ENCODE measurements at regions not wholly inside any gene's neighbourhood (a gene's known extent, or its start where the extent isn't known, plus 50 kb on each side); places are given as distances from the start of the nearest gene placed in this dataset.

DNA sequence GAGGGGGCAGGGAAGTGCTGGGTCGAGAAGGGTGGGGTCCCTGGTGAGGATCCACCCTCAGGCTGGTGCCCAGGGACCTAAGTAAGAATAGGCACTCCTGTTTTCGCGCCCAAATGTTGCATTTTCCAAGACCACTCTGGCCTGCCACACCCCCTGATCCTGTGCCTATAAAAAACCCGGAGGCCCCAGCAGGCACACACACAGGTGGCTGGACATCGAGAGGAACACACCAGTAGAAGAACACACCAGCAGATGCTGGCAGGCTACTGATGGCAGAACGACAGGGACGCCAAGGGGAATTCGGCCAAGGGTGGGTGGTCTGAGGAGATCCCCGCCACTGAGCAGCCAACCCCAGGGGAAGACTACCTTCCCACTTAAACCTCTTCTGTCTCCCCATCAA lies 633.9 kb upstream of the POT1 start:
- TF ChIP-seq, protein P1, sequence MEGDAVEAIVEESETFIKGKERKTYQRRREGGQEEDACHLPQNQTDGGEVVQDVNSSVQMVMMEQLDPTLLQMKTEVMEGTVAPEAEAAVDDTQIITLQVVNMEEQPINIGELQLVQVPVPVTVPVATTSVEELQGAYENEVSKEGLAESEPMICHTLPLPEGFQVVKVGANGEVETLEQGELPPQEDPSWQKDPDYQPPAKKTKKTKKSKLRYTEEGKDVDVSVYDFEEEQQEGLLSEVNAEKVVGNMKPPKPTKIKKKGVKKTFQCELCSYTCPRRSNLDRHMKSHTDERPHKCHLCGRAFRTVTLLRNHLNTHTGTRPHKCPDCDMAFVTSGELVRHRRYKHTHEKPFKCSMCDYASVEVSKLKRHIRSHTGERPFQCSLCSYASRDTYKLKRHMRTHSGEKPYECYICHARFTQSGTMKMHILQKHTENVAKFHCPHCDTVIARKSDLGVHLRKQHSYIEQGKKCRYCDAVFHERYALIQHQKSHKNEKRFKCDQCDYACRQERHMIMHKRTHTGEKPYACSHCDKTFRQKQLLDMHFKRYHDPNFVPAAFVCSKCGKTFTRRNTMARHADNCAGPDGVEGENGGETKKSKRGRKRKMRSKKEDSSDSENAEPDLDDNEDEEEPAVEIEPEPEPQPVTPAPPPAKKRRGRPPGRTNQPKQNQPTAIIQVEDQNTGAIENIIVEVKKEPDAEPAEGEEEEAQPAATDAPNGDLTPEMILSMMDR (IDR thresholded peaks at IDR 0.05), result no peak
- no peak for TF ChIP-seq ZFX (IDR thresholded peaks at IDR 0.05; ENCODE audit: borderline replicate concordance)
- no peak overlapping the region for H3K27ac ChIP-seq

- no peak for TF ChIP-seq ZFX (IDR thresholded peaks at IDR 0.05; ENCODE audit: borderline replicate concordance)
- TF ChIP-seq, protein P1 (IDR thresholded peaks at IDR 0.05), result no peak
- H3K27ac ChIP-seq, result no peak overlapping the region
Observed at GRCh38 chr7:125561006-125561405, 631.4 kb upstream of the POT1 start.

- no peak for TF ChIP-seq ZFX (IDR thresholded peaks at IDR 0.05; ENCODE audit: borderline replicate concordance)
- no peak overlapping the region for H3K27ac ChIP-seq
Observed at GRCh38 chr7:125559921-125560320, 630.3 kb upstream of the POT1 start.

DNA sequence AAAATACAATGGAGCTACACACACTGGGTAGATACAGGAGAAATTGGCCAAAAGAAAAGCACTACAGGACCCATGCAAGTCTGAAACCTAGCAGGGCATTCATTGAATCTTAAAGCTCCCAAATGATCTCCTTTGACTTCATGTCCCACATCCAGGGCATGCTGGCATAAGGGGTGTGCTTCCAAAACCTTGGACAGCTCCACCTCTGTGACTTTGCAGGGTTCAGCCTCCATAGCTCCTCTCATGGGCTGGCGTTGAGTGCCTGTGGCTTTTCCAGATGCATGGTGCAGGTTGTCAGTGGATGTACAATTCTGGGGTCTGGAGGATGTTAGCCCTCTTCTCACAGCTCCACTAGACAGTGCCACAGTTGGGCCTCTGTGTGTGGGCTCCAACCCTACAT lies 626.3 kb upstream of the POT1 start:
- H3K27ac ChIP-seq, result no peak overlapping the region
- TF ChIP-seq ZFX (IDR thresholded peaks at IDR 0.05; ENCODE audit: borderline replicate concordance), result no peak
- TF ChIP-seq, protein P1 (IDR thresholded peaks at IDR 0.05), result no peak

- H3K27ac ChIP-seq, result no peak overlapping the region
- TF ChIP-seq, protein P1 (IDR thresholded peaks at IDR 0.05), result no peak
- no peak for TF ChIP-seq ZFX (IDR thresholded peaks at IDR 0.05; ENCODE audit: borderline replicate concordance)
Observed at GRCh38 chr7:125551008-125551407, 621.4 kb upstream of the POT1 start.

- no peak overlapping the region for H3K27ac ChIP-seq
- no peak for TF ChIP-seq ZFX (IDR thresholded peaks at IDR 0.05; ENCODE audit: borderline replicate concordance)
- TF ChIP-seq, protein P1 (IDR thresholded peaks at IDR 0.05), result no peak
Observed at GRCh38 chr7:125547505-125547904, 617.9 kb upstream of the POT1 start.

- TF ChIP-seq, protein P1 (IDR thresholded peaks at IDR 0.05), result no peak
- no peak for TF ChIP-seq ZFX (IDR thresholded peaks at IDR 0.05; ENCODE audit: borderline replicate concordance)
Observed at GRCh38 chr7:125530553-125530952, 600.9 kb upstream of the POT1 start.

DNA sequence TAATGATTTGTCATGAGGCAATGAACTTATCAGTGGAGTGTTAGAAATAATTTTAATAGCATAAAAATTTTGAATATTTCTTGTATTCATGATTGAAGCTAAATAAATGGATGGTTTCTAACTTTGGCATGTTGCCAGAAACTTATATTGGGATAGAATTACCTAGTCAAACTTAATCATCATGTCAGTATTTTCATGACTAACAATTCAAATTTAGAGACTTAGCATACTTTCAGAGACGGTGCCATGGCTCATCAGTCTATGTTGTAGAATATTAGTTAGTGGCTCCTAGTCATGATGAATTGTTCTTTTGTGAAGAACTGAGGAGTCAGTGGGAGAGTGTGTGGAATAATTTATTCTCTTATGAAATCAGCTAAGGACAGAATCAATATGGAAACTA lies 599.6 kb upstream of the POT1 start:
- H3K27ac ChIP-seq, result no peak overlapping the region
- no peak for TF ChIP-seq ZFX (IDR thresholded peaks at IDR 0.05; ENCODE audit: borderline replicate concordance)
- TF ChIP-seq, protein P1 (IDR thresholded peaks at IDR 0.05), result no peak

More at GRCh38 chr7:125530553-125530952, 600.9 kb upstream of the POT1 start:
- no peak overlapping the region for H3K27ac ChIP-seq
